ENCODE measurements at regions not wholly inside any gene's neighbourhood (a gene's known extent, or its start where the extent isn't known, plus 50 kb on each side); places are given as distances from the start of the nearest gene placed in this dataset.

DNA sequence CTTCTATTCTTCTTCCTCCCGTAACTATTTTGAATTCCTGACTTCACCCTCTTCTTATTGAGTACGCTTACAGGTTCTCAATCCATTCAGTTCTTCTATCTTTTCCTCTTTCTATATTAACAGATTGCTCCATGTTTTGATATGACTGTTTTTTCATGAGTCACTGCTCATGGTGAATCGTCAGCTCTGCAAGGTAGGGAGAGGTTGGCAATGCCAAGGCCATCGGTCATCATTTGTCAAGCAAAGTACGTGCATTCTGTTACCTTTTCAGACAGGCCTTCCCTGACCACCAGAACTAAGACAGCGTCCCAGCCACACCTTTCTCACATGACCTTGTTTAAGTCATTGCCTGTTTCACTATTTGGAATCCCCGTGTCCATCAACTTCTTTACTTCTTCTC, 1001.9 kb upstream of the SORCS1 start (continued):
- no peak for TF ChIP-seq ZNF532 (CRISPR knock-in tag; IDR thresholded peaks at IDR 0.05; ENCODE audit: borderline replicate concordance)
- TF ChIP-seq, protein P1, sequence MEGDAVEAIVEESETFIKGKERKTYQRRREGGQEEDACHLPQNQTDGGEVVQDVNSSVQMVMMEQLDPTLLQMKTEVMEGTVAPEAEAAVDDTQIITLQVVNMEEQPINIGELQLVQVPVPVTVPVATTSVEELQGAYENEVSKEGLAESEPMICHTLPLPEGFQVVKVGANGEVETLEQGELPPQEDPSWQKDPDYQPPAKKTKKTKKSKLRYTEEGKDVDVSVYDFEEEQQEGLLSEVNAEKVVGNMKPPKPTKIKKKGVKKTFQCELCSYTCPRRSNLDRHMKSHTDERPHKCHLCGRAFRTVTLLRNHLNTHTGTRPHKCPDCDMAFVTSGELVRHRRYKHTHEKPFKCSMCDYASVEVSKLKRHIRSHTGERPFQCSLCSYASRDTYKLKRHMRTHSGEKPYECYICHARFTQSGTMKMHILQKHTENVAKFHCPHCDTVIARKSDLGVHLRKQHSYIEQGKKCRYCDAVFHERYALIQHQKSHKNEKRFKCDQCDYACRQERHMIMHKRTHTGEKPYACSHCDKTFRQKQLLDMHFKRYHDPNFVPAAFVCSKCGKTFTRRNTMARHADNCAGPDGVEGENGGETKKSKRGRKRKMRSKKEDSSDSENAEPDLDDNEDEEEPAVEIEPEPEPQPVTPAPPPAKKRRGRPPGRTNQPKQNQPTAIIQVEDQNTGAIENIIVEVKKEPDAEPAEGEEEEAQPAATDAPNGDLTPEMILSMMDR (IDR thresholded peaks at IDR 0.05): no peak
- TF ChIP-seq, protein P2, sequence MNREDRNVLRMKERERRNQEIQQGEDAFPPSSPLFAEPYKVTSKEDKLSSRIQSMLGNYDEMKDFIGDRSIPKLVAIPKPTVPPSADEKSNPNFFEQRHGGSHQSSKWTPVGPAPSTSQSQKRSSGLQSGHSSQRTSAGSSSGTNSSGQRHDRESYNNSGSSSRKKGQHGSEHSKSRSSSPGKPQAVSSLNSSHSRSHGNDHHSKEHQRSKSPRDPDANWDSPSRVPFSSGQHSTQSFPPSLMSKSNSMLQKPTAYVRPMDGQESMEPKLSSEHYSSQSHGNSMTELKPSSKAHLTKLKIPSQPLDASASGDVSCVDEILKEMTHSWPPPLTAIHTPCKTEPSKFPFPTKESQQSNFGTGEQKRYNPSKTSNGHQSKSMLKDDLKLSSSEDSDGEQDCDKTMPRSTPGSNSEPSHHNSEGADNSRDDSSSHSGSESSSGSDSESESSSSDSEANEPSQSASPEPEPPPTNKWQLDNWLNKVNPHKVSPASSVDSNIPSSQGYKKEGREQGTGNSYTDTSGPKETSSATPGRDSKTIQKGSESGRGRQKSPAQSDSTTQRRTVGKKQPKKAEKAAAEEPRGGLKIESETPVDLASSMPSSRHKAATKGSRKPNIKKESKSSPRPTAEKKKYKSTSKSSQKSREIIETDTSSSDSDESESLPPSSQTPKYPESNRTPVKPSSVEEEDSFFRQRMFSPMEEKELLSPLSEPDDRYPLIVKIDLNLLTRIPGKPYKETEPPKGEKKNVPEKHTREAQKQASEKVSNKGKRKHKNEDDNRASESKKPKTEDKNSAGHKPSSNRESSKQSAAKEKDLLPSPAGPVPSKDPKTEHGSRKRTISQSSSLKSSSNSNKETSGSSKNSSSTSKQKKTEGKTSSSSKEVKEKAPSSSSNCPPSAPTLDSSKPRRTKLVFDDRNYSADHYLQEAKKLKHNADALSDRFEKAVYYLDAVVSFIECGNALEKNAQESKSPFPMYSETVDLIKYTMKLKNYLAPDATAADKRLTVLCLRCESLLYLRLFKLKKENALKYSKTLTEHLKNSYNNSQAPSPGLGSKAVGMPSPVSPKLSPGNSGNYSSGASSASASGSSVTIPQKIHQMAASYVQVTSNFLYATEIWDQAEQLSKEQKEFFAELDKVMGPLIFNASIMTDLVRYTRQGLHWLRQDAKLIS (CRISPR knock-in tag; IDR thresholded peaks at IDR 0.05; ENCODE audit: borderline replicate concordance): no peak
- TF ChIP-seq SMAD3 (CRISPR knock-in tag; IDR thresholded peaks at IDR 0.05; ENCODE audit: borderline replicate concordance): no peak
- no peak for TF ChIP-seq ZNF396 (CRISPR knock-in tag; IDR thresholded peaks at IDR 0.05; ENCODE audit: borderline replicate concordance)

DNA sequence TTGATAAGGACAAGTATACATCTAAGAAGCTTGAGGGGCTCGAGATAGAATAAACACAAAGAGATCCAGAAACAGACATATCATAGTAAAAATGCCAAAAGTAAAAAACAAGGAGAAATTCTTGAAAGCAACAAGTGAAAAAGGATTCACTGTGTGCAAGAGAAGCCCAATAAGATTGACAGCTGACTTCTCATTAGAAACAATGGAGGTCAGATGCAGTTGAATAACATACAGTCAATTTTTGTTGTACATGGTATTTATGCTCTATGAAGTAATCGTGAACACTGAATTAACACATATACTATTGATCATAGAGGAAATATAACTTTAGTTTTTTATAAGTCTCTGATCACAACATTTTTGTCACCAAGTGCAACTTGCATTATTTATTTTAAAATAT, 982.8 kb upstream of the SORCS1 start:
- TF ChIP-seq ZNF532 (CRISPR knock-in tag; IDR thresholded peaks at IDR 0.05; ENCODE audit: borderline replicate concordance): no peak
- TF ChIP-seq ZNF317 (CRISPR knock-in tag; IDR thresholded peaks at IDR 0.05; ENCODE audit: borderline replicate concordance, low read depth): peak; percentile 100
- Mint-ChIP-seq H3K27me3 (ENCODE audit: low read depth) (no peaks in the 10 kb centered on the region; the same call in 1 of the 2 replicates), H3K27ac (no peak overlapping the region), H3K4me3 (no peak overlapping the region), H3K9me3 (peaks cover 37% of the 10 kb centered on the region), H3K4me1 (peaks cover 17% of the 10 kb centered on the region), H3K36me3 (peaks cover 29% of the 10 kb centered on the region)
- DNase-seq (ENCODE audit: low spot score) (no peak), ATAC-seq (no peak)
- ChIA-PET CTCF (no interaction called here), POLR2A (no interaction called here)

GRCh38 chr10:108141064-108141463, 976.6 kb upstream of the SORCS1 start:
- Mint-ChIP-seq H3K4me1 (no peaks in the 10 kb centered on the region), H3K4me3 (no peak overlapping the region), H3K27me3 (ENCODE audit: low read depth) (no peaks in the 10 kb centered on the region; the same call in 1 of the 2 replicates), H3K9me3 (peaks cover 8% of the 10 kb centered on the region), H3K27ac (no peak overlapping the region), H3K36me3 (peaks cover 2% of the 10 kb centered on the region; the same call in 1 of the 2 replicates)
- ChIA-PET POLR2A (no interaction called here), CTCF (no interaction called here)
- no peak for TF ChIP-seq NFATC4 (CRISPR knock-in tag; IDR thresholded peaks at IDR 0.05)
- TF ChIP-seq ZNF416 (CRISPR knock-in tag; IDR thresholded peaks at IDR 0.05): no peak
- TF ChIP-seq ZNF219 (CRISPR knock-in tag; IDR thresholded peaks at IDR 0.05; ENCODE audit: borderline replicate concordance): no peak
- no peak for TF ChIP-seq NR1H2 (CRISPR knock-in tag; IDR thresholded peaks at IDR 0.05)
- no peak for TF ChIP-seq FOXJ3 (CRISPR knock-in tag; IDR thresholded peaks at IDR 0.05; ENCODE audit: borderline replicate concordance)
- no peak for TF ChIP-seq RORB (CRISPR knock-in tag; IDR thresholded peaks at IDR 0.05)
- no peak for TF ChIP-seq NR2C2 (CRISPR knock-in tag; IDR thresholded peaks at IDR 0.05)
- no peak for TF ChIP-seq ZNF396 (CRISPR knock-in tag; IDR thresholded peaks at IDR 0.05; ENCODE audit: borderline replicate concordance)
- TF ChIP-seq JUN (CRISPR knock-in tag; IDR thresholded peaks at IDR 0.05): no peak
- ATAC-seq (no peak), DNase-seq (ENCODE audit: low spot score) (no peak)

Measured in WTC11 (cell line).